ENCODE measurements at regions not wholly inside any gene's neighbourhood (a gene's known extent, or its start where the extent isn't known, plus 50 kb on each side); places are given as distances from the start of the nearest gene placed in this dataset.

DNA sequence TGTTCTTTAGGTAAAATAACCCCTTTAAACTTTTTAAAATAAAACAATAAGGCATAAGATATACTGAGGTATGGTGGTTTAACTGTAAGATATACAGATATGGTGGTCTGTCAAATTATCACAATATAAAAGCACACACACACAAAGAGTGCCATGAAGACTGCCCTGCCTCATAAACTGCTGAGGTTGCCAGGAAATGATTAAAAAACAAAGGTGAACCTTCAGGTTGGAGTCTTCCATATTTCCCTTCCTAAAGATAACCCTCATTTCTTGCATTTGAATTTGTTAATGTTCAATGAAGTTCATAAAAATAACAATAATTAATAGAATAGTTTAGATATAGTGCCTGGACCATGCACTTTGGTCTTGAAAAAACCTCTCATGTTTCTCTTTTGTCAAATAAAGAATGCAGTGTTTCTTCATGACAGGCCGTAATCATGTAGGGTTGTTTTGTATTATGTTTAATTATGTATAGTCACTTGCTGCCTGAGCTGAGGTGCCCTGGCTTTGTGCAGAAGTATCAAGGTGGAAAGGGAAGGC, 123.6 kb upstream of the B3GALT2 start:
- CTCF ChIA-PET (ENCODE audit: low intra/inter-chr PET ratio): no interaction called here
- Histone ChIP-seq H3K4me2 (ENCODE audit: insufficient read depth, low read length) (no peak overlapping the region), H3K27me3 (ENCODE audit: control insufficient read depth in 2 of 2, insufficient read depth in 2 of 2, low read length in 2 of 2) (peaks cover 0 to 9% of the 10 kb centered on the region in 2 experiments; a peak in 1 of 5 replicates), H3K4me3 (no peak overlapping the region), H3K79me2 (ENCODE audit: control insufficient read depth, insufficient read depth, low read length) (no peaks in the 10 kb centered on the region), H3K9me1 (ENCODE audit: control insufficient read depth, insufficient read depth, low read length) (no peaks in the 10 kb centered on the region), H2AFZ (ENCODE audit: low read depth, low read length) (no peak overlapping the region), H3K36me3 (ENCODE audit: control insufficient read depth, insufficient read depth, low read length) (no peaks in the 10 kb centered on the region), H4K20me1 (replicated peaks; ENCODE audit: control insufficient read depth, insufficient read depth, low read length) (no peaks in the 10 kb centered on the region), H3K9me3 (replicated peaks; ENCODE audit: control insufficient read depth, insufficient read depth, low read depth, low read length) (no peaks in the 10 kb centered on the region), H3K9ac (ENCODE audit: insufficient read depth in 1 of 2, low read depth in 2 of 2, low read length in 2 of 2) (no peak overlapping the region), H3K27ac (ENCODE audit: extremely low read depth, low read depth, low read length) (no peak overlapping the region), H3K4me1 (replicated peaks in 1 of 2; ENCODE audit: control insufficient read depth in 2 of 2, insufficient read depth in 2 of 2, low read length in 2 of 2) (no peaks in the 10 kb centered on the region)
- ATAC-seq: no peak
- intact Hi-C loops (cut with micrococcal nuclease) (no loop called here), in situ Hi-C loops (cut with MboI) (no loop called here)
- no TSS peak for BruUV-seq (replicated peaks)
- FAIRE-seq: no peak
- TF ChIP-seq POLR2B (IDR thresholded peaks at IDR 0.05; ENCODE audit: low read depth, partially characterized antibody): no peak
- TF ChIP-seq JUND (IDR thresholded peaks at IDR 0.05; ENCODE audit: borderline replicate concordance, low read depth, low read length): no peak
- TF ChIP-seq JUND (tag; IDR thresholded peaks at IDR 0.05; ENCODE audit: borderline replicate concordance, low read depth, low read length): no peak
- TF ChIP-seq, protein P1, sequence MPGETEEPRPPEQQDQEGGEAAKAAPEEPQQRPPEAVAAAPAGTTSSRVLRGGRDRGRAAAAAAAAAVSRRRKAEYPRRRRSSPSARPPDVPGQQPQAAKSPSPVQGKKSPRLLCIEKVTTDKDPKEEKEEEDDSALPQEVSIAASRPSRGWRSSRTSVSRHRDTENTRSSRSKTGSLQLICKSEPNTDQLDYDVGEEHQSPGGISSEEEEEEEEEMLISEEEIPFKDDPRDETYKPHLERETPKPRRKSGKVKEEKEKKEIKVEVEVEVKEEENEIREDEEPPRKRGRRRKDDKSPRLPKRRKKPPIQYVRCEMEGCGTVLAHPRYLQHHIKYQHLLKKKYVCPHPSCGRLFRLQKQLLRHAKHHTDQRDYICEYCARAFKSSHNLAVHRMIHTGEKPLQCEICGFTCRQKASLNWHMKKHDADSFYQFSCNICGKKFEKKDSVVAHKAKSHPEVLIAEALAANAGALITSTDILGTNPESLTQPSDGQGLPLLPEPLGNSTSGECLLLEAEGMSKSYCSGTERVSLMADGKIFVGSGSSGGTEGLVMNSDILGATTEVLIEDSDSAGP (CRISPR knock-in tag; IDR thresholded peaks at IDR 0.05): no peak
- TF ChIP-seq, protein P2, sequence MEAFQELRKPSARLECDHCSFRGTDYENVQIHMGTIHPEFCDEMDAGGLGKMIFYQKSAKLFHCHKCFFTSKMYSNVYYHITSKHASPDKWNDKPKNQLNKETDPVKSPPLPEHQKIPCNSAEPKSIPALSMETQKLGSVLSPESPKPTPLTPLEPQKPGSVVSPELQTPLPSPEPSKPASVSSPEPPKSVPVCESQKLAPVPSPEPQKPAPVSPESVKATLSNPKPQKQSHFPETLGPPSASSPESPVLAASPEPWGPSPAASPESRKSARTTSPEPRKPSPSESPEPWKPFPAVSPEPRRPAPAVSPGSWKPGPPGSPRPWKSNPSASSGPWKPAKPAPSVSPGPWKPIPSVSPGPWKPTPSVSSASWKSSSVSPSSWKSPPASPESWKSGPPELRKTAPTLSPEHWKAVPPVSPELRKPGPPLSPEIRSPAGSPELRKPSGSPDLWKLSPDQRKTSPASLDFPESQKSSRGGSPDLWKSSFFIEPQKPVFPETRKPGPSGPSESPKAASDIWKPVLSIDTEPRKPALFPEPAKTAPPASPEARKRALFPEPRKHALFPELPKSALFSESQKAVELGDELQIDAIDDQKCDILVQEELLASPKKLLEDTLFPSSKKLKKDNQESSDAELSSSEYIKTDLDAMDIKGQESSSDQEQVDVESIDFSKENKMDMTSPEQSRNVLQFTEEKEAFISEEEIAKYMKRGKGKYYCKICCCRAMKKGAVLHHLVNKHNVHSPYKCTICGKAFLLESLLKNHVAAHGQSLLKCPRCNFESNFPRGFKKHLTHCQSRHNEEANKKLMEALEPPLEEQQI (IDR thresholded peaks at IDR 0.05): no peak
- TF ChIP-seq ELF1 (tag; IDR thresholded peaks at IDR 0.05): no peak
- TF ChIP-seq FOXP1 (CRISPR knock-in tag; IDR thresholded peaks at IDR 0.05): no peak
- TF ChIP-seq, protein P3, sequence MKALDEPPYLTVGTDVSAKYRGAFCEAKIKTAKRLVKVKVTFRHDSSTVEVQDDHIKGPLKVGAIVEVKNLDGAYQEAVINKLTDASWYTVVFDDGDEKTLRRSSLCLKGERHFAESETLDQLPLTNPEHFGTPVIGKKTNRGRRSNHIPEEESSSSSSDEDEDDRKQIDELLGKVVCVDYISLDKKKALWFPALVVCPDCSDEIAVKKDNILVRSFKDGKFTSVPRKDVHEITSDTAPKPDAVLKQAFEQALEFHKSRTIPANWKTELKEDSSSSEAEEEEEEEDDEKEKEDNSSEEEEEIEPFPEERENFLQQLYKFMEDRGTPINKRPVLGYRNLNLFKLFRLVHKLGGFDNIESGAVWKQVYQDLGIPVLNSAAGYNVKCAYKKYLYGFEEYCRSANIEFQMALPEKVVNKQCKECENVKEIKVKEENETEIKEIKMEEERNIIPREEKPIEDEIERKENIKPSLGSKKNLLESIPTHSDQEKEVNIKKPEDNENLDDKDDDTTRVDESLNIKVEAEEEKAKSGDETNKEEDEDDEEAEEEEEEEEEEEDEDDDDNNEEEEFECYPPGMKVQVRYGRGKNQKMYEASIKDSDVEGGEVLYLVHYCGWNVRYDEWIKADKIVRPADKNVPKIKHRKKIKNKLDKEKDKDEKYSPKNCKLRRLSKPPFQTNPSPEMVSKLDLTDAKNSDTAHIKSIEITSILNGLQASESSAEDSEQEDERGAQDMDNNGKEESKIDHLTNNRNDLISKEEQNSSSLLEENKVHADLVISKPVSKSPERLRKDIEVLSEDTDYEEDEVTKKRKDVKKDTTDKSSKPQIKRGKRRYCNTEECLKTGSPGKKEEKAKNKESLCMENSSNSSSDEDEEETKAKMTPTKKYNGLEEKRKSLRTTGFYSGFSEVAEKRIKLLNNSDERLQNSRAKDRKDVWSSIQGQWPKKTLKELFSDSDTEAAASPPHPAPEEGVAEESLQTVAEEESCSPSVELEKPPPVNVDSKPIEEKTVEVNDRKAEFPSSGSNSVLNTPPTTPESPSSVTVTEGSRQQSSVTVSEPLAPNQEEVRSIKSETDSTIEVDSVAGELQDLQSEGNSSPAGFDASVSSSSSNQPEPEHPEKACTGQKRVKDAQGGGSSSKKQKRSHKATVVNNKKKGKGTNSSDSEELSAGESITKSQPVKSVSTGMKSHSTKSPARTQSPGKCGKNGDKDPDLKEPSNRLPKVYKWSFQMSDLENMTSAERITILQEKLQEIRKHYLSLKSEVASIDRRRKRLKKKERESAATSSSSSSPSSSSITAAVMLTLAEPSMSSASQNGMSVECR (CRISPR knock-in tag; IDR thresholded peaks at IDR 0.05): no peak
- TF ChIP-seq, protein P4, sequence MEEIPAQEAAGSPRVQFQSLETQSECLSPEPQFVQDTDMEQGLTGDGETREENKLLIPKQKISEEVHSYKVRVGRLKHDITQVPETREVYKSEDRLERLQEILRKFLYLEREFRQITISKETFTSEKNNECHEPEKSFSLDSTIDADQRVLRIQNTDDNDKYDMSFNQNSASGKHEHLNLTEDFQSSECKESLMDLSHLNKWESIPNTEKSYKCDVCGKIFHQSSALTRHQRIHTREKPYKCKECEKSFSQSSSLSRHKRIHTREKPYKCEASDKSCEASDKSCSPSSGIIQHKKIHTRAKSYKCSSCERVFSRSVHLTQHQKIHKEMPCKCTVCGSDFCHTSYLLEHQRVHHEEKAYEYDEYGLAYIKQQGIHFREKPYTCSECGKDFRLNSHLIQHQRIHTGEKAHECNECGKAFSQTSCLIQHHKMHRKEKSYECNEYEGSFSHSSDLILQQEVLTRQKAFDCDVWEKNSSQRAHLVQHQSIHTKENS (CRISPR knock-in tag; IDR thresholded peaks at IDR 0.05): no peak
- TF ChIP-seq, protein P5, sequence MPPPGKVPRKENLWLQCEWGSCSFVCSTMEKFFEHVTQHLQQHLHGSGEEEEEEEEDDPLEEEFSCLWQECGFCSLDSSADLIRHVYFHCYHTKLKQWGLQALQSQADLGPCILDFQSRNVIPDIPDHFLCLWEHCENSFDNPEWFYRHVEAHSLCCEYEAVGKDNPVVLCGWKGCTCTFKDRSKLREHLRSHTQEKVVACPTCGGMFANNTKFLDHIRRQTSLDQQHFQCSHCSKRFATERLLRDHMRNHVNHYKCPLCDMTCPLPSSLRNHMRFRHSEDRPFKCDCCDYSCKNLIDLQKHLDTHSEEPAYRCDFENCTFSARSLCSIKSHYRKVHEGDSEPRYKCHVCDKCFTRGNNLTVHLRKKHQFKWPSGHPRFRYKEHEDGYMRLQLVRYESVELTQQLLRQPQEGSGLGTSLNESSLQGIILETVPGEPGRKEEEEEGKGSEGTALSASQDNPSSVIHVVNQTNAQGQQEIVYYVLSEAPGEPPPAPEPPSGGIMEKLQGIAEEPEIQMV (tag; conservative IDR thresholded peaks at IDR 0.05; ENCODE audit: low read depth): no peak
- POLR2A ChIA-PET: no interaction called here
- no peak for DNase-seq (ENCODE audit: extremely low read depth in 1 of 4, low spot score in 3 of 4)
- 0% methylated on average over 1 of the region's 1 CpG for WGBS (ENCODE audit: insufficient coverage, low coverage, missing lambda C conversion rate)

Data from K562 (cell line).